ENCODE measurements at regions not wholly inside any gene's neighbourhood (a gene's known extent, or its start where the extent isn't known, plus 50 kb on each side); places are given as distances from the start of the nearest gene placed in this dataset.

GRCh38 chr10:75304313-75304712 is 68.6 kb upstream of the COMTD1 start:
- H3K4me3 Mint-ChIP-seq, result no peak overlapping the region
- H3K79me2 ChIP-seq (ENCODE audit: control insufficient read depth, insufficient read depth, low read length), result no peaks in the 10 kb centered on the region
- peaks cover 23% of the 10 kb centered on the region for H3K27me3 Mint-ChIP-seq
- H3K27ac Mint-ChIP-seq, result no peak overlapping the region
- H3K27me3 ChIP-seq (replicated peaks in 1 of 4; ENCODE audit: control extremely low read depth in 1 of 4, control insufficient read depth in 3 of 4, insufficient read depth in 4 of 4, low read length in 3 of 4), result peaks cover 0 to 4% (median 0%) of the 10 kb centered on the region in 4 experiments
- POLR2A ChIA-PET, result no interaction called here
- no peaks in the 10 kb centered on the region for H3K4me1 Mint-ChIP-seq
- no peaks in the 10 kb centered on the region for H4K20me1 ChIP-seq (ENCODE audit: control insufficient read depth, insufficient read depth, low read length, poor library complexity, severe bottlenecking)
- DNase-seq (no peak), ATAC-seq (ENCODE audit: low read depth) (no peak)
- no peak overlapping the region for H3K4me2 ChIP-seq (replicated peaks; ENCODE audit: low read depth, low read length, poor library complexity, severe bottlenecking)
- no peaks in the 10 kb centered on the region for H3K4me1 ChIP-seq (ENCODE audit: control insufficient read depth in 2 of 2, insufficient read depth in 2 of 2, low read length in 2 of 2)
- H3K36me3 ChIP-seq (replicated peaks in 1 of 2; ENCODE audit: control extremely low read depth in 1 of 2, control insufficient read depth in 1 of 2, extremely low read depth in 1 of 2, insufficient read depth in 2 of 2, low read length in 1 of 2), result no peaks in the 10 kb centered on the region
- H3K9ac ChIP-seq (ENCODE audit: low read length), result no peak overlapping the region
- H3K27ac ChIP-seq (ENCODE audit: low read length in 2 of 2), result no peak overlapping the region
- CTCF ChIA-PET, result no interaction called here
- no peak overlapping the region for H2AFZ ChIP-seq (ENCODE audit: insufficient read depth, low read depth, low read length, poor library complexity, severe bottlenecking)
- peaks cover 0 to 8% (median 3%) of the 10 kb centered on the region in 3 donors for H3K9me3 ChIP-seq (ENCODE audit: control extremely low read depth in 1 of 3, control insufficient read depth in 2 of 3, insufficient read depth in 1 of 3, low read length in 2 of 3)
- WGBS (ENCODE audit: insufficient coverage), result no CpG with 5 or more reads among the region's 1 CpG
- TF ChIP-seq EZH2 (IDR thresholded peaks at IDR 0.05; ENCODE audit: borderline replicate concordance, insufficient read depth, low read depth, low read length, poor library complexity, severe bottlenecking) (no peak), CTCF (IDR thresholded peaks at IDR 0.05) (no peak)
- H3K4me3 ChIP-seq (ENCODE audit: control extremely low read depth in 1 of 5, extremely low read depth in 1 of 5, insufficient read depth in 1 of 5, low read depth in 2 of 5, low read length in 4 of 5), result no peak overlapping the region
- intact Hi-C loops (cut with micrococcal nuclease), result no loop called here
- H3K9me3 Mint-ChIP-seq (ENCODE audit: insufficient read depth), result no peaks in the 10 kb centered on the region

- WGBS (ENCODE audit: insufficient coverage), result 83% methylated on average over 1 of the region's 2 CpGs
- Mint-ChIP-seq H3K27me3 (peaks cover 20% of the 10 kb centered on the region), H3K27ac (no peak overlapping the region), H3K4me3 (no peak overlapping the region), H3K4me1 (no peaks in the 10 kb centered on the region), H3K9me3 (ENCODE audit: insufficient read depth) (no peaks in the 10 kb centered on the region)
- ATAC-seq (ENCODE audit: low read depth) (no peak), DNase-seq (no peak)
- TF ChIP-seq EZH2 (IDR thresholded peaks at IDR 0.05; ENCODE audit: borderline replicate concordance, insufficient read depth, low read depth, low read length, poor library complexity, severe bottlenecking) (no peak), CTCF (IDR thresholded peaks at IDR 0.05) (no peak)
- no peaks in the 10 kb centered on the region for H3K79me2 ChIP-seq (ENCODE audit: control insufficient read depth, insufficient read depth, low read length)
- no peaks in the 10 kb centered on the region for H3K4me1 ChIP-seq (ENCODE audit: control insufficient read depth in 2 of 2, insufficient read depth in 2 of 2, low read length in 2 of 2)
- no peak overlapping the region for H3K27ac ChIP-seq (ENCODE audit: low read length in 2 of 2)
- H3K4me2 ChIP-seq (replicated peaks; ENCODE audit: low read depth, low read length, poor library complexity, severe bottlenecking), result no peak overlapping the region
- H3K27me3 ChIP-seq (replicated peaks in 1 of 4; ENCODE audit: control extremely low read depth in 1 of 4, control insufficient read depth in 3 of 4, insufficient read depth in 4 of 4, low read length in 3 of 4), result peaks cover 0 to 4% (median 0%) of the 10 kb centered on the region in 4 experiments
- H2AFZ ChIP-seq (ENCODE audit: insufficient read depth, low read depth, low read length, poor library complexity, severe bottlenecking), result no peak overlapping the region
- no peaks in the 10 kb centered on the region for H4K20me1 ChIP-seq (ENCODE audit: control insufficient read depth, insufficient read depth, low read length, poor library complexity, severe bottlenecking)
- intact Hi-C loops (cut with micrococcal nuclease), result no loop called here
- ChIA-PET CTCF (no interaction called here), POLR2A (no interaction called here)
- H3K9ac ChIP-seq (ENCODE audit: low read length), result no peak overlapping the region
- H3K36me3 ChIP-seq (replicated peaks in 1 of 2; ENCODE audit: control extremely low read depth in 1 of 2, control insufficient read depth in 1 of 2, extremely low read depth in 1 of 2, insufficient read depth in 2 of 2, low read length in 1 of 2), result no peaks in the 10 kb centered on the region
- H3K4me3 ChIP-seq (ENCODE audit: control extremely low read depth in 1 of 5, extremely low read depth in 1 of 5, insufficient read depth in 1 of 5, low read depth in 2 of 5, low read length in 4 of 5), result no peak overlapping the region
- H3K9me3 ChIP-seq (ENCODE audit: control extremely low read depth in 1 of 3, control insufficient read depth in 2 of 3, insufficient read depth in 1 of 3, low read length in 2 of 3), result peaks cover 0 to 8% (median 3%) of the 10 kb centered on the region in 3 donors
These were observed 67.5 kb upstream of the COMTD1 start for GRCh38 chr10:75303045-75303777.
